GM19372 (cell line): ENCODE measurements at regions not wholly inside any gene's neighbourhood (a gene's known extent, or its start where the extent isn't known, plus 50 kb on each side); places are given as distances from the start of the nearest gene placed in this dataset.

Experiments used
- ATAC-seq: cut with Tn5 transposase; IDR thresholded peaks from one replicate; pipeline ENCODE4 v1.9.1; 2021; ENCODE audit warnings: mild to moderate bottlenecking, low read depth, moderate library complexity; ENCODE audit not compliant: unreplicated experiment

- no peak for ATAC-seq
Observed at GRCh38 chr2:71853858-71854257, 293.8 kb downstream of the CYP26B1 start.

DNA sequence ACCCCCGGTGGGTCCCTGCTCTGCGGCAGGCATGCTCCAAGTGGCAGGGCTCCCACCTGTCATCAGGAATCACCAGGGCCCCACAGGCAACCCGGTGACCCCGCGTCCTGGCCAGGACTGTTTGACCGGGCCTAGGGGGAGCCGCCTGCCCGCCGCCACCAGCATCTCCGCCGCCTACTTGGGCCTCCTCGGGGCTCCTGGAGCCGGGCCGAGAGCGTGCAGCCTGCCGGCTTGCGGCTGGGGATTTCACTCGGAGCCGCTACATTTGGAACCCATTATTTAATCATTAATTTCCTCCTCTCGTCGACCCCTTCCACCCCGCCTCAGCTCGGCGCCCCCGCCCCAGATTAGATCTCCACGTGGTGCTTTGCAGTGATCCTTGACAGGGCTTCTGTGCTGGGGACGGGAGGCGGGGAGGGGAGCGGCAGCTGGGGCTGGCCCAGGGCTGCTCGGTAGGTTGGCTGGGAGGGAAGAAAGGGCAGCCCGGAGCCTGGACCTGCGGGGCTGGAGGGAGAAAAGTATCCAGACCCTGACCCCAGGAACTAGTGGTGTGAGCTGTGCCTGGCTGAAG lies 295.4 kb downstream of the CYP26B1 start:
- ATAC-seq, result no peak

DNA sequence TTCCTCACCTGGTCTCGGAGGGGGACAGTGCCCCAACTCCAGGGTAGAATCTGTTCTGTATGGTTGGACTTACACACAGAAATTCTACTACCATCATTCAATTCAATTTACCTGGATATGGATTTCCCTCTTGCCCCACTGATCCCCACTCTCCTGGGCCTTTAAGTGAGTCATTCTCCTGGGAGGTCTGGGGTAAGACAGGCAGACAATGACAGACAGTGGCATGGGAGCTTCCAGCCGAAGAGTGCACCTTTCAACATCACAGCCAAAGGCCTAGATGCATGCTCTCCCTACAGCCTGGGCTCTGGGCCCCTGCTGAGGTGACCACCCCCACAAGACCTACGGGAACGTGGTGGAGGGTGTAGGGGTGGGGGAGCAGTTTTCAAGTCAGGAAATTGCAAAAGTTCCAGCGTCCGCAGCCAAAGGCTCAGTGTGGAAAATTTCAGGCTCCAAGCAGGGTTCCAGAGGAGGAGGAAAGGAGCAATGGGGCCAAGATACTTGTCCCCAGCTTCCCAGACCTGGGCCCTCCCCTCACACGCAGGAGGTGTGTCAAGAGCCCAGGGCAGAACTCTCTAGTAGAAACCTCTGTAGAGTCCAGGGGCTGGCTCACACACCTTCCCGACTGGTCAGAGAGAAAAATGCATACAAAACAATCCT lies 296.4 kb downstream of the CYP26B1 start:
- ATAC-seq, result no peak

- no peak for ATAC-seq
Observed at GRCh38 chr2:71850306-71850801, 297.3 kb downstream of the CYP26B1 start.

- ATAC-seq, result no peak
Observed at GRCh38 chr2:71849607-71850305, 297.9 kb downstream of the CYP26B1 start.

GRCh38 chr2:71849111-71849510 lies 298.6 kb downstream of the CYP26B1 start:
- ATAC-seq, result no peak

GRCh38 chr2:71846669-71847291 lies 300.9 kb downstream of the CYP26B1 start:
- no peak for ATAC-seq

DNA sequence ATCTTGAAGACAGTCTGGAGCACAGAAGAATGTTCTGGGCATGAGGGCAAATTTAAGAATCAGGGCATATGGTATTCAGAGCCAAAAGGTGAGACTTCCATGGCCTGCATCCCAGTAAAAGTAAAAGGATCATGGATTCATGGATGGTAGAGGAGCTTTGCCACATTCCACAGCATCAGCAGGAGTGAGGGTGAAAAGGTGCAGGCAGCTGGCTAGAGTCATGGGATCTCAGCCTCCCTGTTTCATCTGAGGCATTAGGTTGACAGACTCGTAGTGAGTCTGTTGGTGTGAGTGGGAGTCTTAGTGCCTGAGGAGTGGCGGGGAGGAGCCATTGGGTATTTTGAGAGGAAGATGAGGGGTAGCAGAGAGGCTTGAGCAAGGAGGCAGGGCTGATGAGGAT lies 301.6 kb downstream of the CYP26B1 start:
- no peak for ATAC-seq

GRCh38 chr2:71844967-71845366 lies 302.7 kb downstream of the CYP26B1 start:
- no peak for ATAC-seq

DNA sequence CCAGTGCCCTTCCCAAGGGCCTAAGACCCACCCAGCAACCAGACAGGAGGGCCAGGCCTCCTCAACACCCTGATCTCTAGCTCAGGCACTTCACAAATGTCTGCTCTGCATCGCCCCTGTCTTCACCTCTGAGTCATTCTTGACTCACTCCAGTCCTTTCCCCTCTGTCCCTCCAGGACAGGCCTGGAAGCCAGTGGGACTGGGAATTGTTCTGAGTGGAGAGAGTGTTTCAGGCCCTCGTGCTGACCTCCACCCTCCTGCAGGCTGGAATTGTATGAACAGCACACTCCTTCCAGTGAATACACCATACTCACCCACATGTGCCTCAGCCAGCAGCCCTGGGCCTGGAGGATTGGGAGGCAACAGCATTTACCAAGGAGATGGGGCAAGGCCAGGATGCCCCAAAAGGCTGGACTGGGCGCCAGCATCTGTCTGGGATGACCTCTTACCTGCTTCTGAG lies 304.2 kb downstream of the CYP26B1 start:
- no peak for ATAC-seq

DNA sequence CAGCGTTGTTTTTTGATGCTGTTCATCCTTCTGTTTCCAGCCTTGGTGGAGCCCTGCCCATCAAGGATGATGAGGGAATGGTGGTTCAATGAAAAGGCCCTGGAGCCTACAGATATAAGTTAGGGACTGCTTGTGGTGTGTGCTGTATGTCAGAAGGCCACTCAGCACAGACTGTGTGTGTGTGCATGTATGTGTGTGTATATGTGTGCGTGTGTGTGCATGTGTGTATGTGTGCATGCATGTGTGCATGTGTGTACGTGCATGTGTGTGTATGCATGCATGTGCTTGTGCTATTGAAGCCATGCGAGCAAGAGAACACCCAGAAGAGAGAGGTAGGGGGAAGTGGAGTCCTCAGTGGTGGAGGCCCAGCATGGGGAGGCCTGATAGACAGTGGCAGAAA lies 304.9 kb downstream of the CYP26B1 start:
- no peak for ATAC-seq

GRCh38 chr2:71839826-71840225 lies 307.8 kb downstream of the CYP26B1 start:
- no peak for ATAC-seq

DNA sequence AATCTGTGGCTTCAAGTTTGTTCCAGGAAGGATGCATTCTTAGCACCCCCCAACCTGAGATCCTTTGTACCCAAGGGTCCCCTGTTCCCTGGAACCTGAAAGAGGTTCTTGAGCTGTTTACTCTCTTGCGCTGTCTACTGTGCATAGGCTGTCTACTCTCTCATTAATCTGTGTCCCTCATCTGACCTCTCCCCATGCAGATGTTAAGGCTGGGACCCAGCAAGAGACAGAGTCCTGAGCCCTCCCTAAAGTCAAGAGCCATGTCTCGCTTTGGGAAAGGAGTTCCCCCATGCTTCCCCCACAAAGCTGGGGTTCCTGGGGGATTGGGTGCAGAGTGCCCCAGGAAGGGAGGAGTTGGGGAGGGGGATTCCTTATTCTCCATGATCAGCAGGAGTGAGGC lies 312.9 kb downstream of the CYP26B1 start:
- ATAC-seq, result no peak

DNA sequence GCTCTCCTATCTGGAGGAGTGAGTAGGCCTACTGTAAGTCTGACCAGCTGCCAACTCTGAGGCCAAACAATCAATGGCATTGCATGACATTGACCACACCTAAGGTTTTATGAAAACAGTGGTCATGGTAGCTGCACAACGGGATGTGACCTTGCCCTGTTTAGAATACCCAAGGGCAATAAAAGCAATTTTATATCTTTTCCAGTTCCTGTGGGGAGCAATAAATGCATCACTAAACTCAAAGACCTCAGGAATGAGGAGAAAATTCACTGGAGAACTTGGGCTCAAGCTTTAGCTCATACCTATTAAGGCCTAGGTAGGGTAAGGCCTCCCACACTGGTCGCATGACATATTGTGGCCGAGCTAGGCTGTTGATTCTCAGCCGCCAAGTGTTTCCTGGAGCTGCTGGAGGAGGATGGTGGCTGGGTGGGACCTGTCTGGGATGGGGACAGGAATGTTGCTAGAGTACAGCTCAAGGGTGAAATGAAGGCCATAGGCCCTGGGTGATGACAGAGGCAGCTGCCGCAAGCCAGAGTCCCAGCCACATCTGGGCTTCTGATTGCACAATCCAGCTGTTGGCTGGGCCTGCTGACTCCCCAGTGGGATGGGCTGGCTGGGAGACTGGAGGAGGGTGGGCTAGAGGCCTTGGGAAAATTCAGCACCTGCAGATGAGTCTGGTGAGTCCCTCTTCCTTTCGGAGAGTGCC lies 313.7 kb downstream of the CYP26B1 start:
- no peak for ATAC-seq

- no peak for ATAC-seq
Observed at GRCh38 chr2:71833272-71833671, 314.4 kb downstream of the CYP26B1 start.

DNA sequence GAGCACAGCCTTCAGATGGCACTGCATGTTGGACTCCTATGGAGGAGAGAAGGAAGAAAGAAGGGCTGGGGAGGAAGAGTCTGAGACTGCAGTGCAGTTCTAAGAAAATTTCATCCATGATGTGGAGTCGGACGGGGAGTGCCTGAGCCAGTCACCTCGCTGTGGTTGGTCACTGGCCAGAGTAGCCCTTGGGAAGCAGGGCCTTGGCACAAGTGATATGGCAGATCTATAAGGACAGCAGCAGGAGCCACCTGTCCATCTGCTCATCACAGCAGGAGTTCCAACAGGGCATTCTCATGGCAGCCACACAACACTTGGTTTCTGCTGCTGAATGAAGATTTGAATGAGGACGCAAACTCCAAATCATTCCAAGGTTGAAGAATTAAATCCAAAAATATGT lies 314.8 kb downstream of the CYP26B1 start:
- no peak for ATAC-seq

DNA sequence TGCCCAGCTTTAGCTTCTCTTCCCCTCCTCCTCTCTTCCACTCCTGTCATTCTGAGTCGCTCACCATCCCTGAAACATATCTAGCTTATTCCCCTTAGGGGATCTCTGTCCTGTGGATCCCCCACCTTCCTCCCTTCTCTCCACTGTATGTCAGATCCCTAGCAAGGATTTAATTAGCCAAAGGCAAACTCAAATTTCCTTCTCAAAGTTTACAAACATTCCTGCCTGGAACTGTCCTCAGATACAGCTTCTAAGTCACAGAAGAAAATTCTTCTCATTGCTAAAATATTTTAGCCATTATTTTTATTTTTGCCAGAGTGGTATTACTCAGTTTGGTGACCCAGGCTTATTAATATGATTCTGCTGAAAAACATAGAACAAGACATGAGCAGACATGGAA lies 315.3 kb downstream of the CYP26B1 start:
- no peak for ATAC-seq

- ATAC-seq, result no peak
Observed at GRCh38 chr2:71831193-71831577, 316.5 kb downstream of the CYP26B1 start.

GRCh38 chr2:71830497-71831192 lies 317.0 kb downstream of the CYP26B1 start:
- ATAC-seq, result no peak

DNA sequence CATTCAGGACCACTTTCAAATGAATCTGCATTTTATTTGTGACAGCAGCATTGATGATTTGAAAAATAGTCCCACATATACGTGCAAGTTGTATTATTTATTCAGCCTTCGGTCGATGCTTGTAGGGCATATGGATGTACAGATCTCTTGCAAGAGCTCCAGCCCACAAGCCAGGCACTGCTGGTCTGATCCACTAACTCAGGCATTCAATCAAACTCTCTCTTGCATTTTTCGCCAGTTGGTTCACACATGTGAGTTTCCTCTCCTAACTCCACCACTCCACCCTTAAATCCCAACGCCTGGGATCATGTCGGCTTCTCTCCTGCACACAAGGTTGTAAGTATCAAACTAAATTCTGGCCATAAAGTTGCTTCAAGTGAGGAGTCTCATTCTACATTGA lies 318.7 kb downstream of the CYP26B1 start:
- ATAC-seq, result no peak
